Neural cell (in vitro differentiated cells): ENCODE measurements at regions not wholly inside any gene's neighbourhood (a gene's known extent, or its start where the extent isn't known, plus 50 kb on each side); places are given as distances from the start of the nearest gene placed in this dataset.

Experiments used
- H2AFZ ChIP-seq: fragments of 200-600, 300-800 bp; sonication (generic), shearing (Covaris generic); 2 replicates; pipeline ENCODE4 v1.6.0; 2014; ENCODE audit warnings: low read depth, mild to moderate bottlenecking, antibody characterized with exemption, low read length, moderate library complexity
- H3F3A ChIP-seq: fragments of 200-600 bp; shearing (Covaris generic); 2 replicates; pipeline ENCODE4 v1.6.1; 2016; ENCODE audit warnings: mild to moderate bottlenecking, moderate library complexity, mixed read lengths, antibody characterized with exemption, low read length; ENCODE audit not compliant: insufficient read depth, poor library complexity, severe bottlenecking
- H3K27ac ChIP-seq: fragments of 200-600, 300-800 bp; sonication (generic), shearing (Covaris generic); 2 replicates; pipeline ENCODE4 v1.5.1; 2014; ENCODE audit warnings: mild to moderate bottlenecking, low read length, moderate library complexity
- H3K27me3 ChIP-seq: fragments of 300-800, 200-600 bp; sonication (generic), shearing (Covaris generic); 2 replicates; pipeline ENCODE4 v1.6.0; 2014; ENCODE audit warnings: mild to moderate bottlenecking, low read depth, low read length, moderate library complexity; ENCODE audit not compliant: insufficient read depth
- H3K36me3 ChIP-seq: fragments of 300-800, 200-600 bp; sonication (generic), shearing (Covaris generic); 2 replicates; pipeline ENCODE4 v1.5.1; 2014; ENCODE audit warnings: mild to moderate bottlenecking, antibody characterized with exemption, low read length, moderate library complexity; ENCODE audit not compliant: insufficient read depth
- H3K4me2 ChIP-seq: fragments of 300-800, 200-600 bp; sonication (generic), shearing (Covaris generic); 2 replicates; pipeline ENCODE4 v1.6.0; 2014; ENCODE audit warnings: mild to moderate bottlenecking, low read length
- H3K4me3 ChIP-seq: fragments of 300-800, 200-600 bp; sonication (generic), shearing (Covaris generic); 2 replicates; pipeline ENCODE4 v1.5.1; 2014; ENCODE audit warnings: mild to moderate bottlenecking, low read length, moderate library complexity
- H3K79me2 ChIP-seq: fragments of 200-600 bp; shearing (Covaris generic); replicated peaks from 2 replicates; pipeline ENCODE4 v1.6.0; 2014; ENCODE audit warnings: mild to moderate bottlenecking, low read length, moderate library complexity; ENCODE audit not compliant: insufficient read depth
- H3K9ac ChIP-seq: fragments of 300-800, 200-600 bp; sonication (generic), shearing (Covaris generic); 2 replicates; pipeline ENCODE4 v1.6.1; 2016; ENCODE audit warnings: mild to moderate bottlenecking, low read length, mixed read lengths
- H3K9me2 ChIP-seq: fragments of 200-600 bp; shearing (Covaris generic); 2 replicates; pipeline ENCODE4 v1.6.1; 2016; ENCODE audit warnings: mild to moderate bottlenecking, low read length, mixed read lengths; ENCODE audit not compliant: insufficient read depth
- H3K9me3 ChIP-seq: fragments of 200-600, 300-800 bp; sonication (generic), shearing (Covaris generic); 2 replicates; pipeline ENCODE4 v1.6.1; 2016; ENCODE audit warnings: mild to moderate bottlenecking, mixed run types, low read length, moderate library complexity, mixed read lengths
- H4K20me1 ChIP-seq: fragments of 200-600 bp; shearing (Covaris generic); 2 replicates; pipeline ENCODE4 v1.6.1; 2016; ENCODE audit warnings: mild to moderate bottlenecking, mixed run types; ENCODE audit not compliant: insufficient read depth
- EP300 ChIP-seq: fragments of 450-650 bp; conservative IDR thresholded peaks from 2 replicates; pipeline ENCODE4 v1.6.1; 2014; ENCODE audit warnings: antibody characterized with exemption, mild to moderate bottlenecking, moderate library complexity; ENCODE audit not compliant: poor library complexity, severe bottlenecking
- EZH2 ChIP-seq: fragments of 200-600, 300-800 bp; shearing (Covaris generic), sonication (generic); IDR thresholded peaks from 2 replicates; pipeline ENCODE4 v1.6.1; 2014; ENCODE audit warnings: antibody characterized with exemption, low read length, borderline replicate concordance, mild to moderate bottlenecking; ENCODE audit not compliant: insufficient read depth, poor library complexity, severe bottlenecking
- MXI1 ChIP-seq: fragments of 450-650 bp; conservative IDR thresholded peaks from 2 replicates; pipeline ENCODE4 v1.6.1; 2014; ENCODE audit warnings: antibody characterized with exemption, mild to moderate bottlenecking; ENCODE audit not compliant: poor library complexity, severe bottlenecking
- POLR2AphosphoS5 ChIP-seq: IDR thresholded peaks from 2 replicates; pipeline ENCODE4 v1.6.1; 2012
- RAD21 ChIP-seq: fragments of 450-650 bp; conservative IDR thresholded peaks from 2 replicates; pipeline ENCODE4 v1.6.1; 2014; ENCODE audit warnings: antibody characterized with exemption, mild to moderate bottlenecking, moderate library complexity
- SMC3 ChIP-seq: fragments of 450-650 bp; conservative IDR thresholded peaks from 2 replicates; pipeline ENCODE4 v1.6.1; 2014; ENCODE audit warnings: antibody characterized with exemption, mild to moderate bottlenecking, moderate library complexity; ENCODE audit not compliant: poor library complexity
- TAF1 ChIP-seq: IDR thresholded peaks from 2 replicates; pipeline ENCODE4 v1.6.1; 2012; ENCODE audit warnings: low read depth
- TF ChIP-seq, protein P1 (sequence below): fragments of 450-650 bp; IDR thresholded peaks from 2 replicates; pipeline ENCODE4 v1.5.1; 2014; ENCODE audit warnings: antibody characterized with exemption, mild to moderate bottlenecking, moderate library complexity; ENCODE audit not compliant: poor library complexity, severe bottlenecking
- TF ChIP-seq, protein P2 (sequence below): IDR thresholded peaks from 2 replicates; pipeline ENCODE4 v1.6.1; 2012; ENCODE audit warnings: borderline replicate concordance

DNA sequence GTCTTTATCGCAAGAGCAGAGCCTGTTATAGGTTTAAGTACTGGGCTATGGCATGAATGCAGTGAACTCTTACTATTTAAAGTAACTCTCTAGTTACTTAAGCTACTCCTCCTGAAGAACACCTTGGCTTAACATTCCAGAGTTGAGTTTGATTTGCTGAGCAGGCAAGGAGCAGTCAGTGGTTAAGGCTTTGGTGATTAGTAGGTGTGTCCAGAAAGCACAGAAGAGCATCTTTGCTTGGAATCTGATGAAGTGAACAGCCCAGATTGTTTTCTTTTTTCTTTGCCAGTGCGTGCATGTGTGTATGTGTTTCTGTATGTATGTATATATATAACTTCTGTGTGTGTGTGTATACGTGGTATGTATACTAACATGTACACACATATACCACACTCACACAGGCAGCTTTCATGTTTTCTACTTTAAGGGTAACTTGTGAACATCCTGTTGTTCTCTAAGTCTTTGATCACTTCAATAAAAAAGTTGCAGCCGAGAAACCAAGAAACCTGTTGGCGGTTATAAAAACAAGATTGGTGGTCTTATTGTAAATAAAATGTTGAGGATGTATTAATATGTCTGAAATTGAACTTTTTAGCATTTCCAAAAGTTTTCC is 56.2 kb upstream of the TULP4 start:
- Histone ChIP-seq H3K36me3 (no peaks in the 10 kb centered on the region), H3K9ac (no peak overlapping the region), H3K4me2 (no peak overlapping the region), H3K9me2 (no peaks in the 10 kb centered on the region), H3K79me2 (peaks cover 59% of the 10 kb centered on the region), H3K27ac (no peak overlapping the region), H3F3A (no peaks in the 10 kb centered on the region), H3K4me3 (no peak overlapping the region), H4K20me1 (no peaks in the 10 kb centered on the region), H3K9me3 (no peaks in the 10 kb centered on the region), H3K27me3 (no peaks in the 10 kb centered on the region), H2AFZ (no peak overlapping the region)
- TF ChIP-seq MXI1 (no peak), EZH2 (no peak), POLR2AphosphoS5 (no peak), SMC3 (no peak), TAF1 (no peak), EP300 (no peak)
- TF ChIP-seq, protein P1, sequence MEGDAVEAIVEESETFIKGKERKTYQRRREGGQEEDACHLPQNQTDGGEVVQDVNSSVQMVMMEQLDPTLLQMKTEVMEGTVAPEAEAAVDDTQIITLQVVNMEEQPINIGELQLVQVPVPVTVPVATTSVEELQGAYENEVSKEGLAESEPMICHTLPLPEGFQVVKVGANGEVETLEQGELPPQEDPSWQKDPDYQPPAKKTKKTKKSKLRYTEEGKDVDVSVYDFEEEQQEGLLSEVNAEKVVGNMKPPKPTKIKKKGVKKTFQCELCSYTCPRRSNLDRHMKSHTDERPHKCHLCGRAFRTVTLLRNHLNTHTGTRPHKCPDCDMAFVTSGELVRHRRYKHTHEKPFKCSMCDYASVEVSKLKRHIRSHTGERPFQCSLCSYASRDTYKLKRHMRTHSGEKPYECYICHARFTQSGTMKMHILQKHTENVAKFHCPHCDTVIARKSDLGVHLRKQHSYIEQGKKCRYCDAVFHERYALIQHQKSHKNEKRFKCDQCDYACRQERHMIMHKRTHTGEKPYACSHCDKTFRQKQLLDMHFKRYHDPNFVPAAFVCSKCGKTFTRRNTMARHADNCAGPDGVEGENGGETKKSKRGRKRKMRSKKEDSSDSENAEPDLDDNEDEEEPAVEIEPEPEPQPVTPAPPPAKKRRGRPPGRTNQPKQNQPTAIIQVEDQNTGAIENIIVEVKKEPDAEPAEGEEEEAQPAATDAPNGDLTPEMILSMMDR: no peak

DNA sequence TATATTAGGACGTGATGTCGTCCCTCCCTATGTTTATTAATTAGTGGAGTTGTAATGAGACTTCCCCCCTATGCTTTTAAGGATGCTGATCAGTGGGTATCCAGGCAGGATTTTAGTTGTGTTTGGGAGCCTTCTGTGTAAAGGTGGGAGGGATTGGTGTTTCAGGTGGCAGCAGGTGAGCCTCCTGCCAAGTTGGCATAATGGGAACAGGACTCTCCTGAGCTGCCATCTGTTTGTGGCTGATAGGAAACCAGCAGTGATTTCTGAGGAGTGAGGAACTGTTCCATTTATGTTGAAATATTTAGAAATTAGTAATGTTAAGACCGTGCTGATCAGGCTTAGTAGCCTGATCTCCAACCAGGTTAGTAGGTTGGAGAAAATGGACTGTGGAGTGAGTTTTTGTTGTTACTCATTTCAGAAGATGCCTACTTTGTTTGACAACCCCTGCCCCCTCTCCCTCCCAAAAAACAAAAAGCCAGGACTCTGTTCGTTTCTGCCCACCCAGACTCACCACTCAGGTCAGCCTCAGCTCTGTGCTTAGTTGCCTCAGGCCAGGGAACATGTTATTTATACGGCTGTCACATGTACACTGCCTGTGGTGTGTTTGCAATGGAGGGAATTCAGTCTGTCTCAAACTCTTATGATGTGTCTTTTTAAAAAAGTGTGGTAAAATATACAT is 55.4 kb upstream of the TULP4 start:
- Histone ChIP-seq H3K9me3 (no peaks in the 10 kb centered on the region), H3K36me3 (no peaks in the 10 kb centered on the region), H2AFZ (no peak overlapping the region), H3K9me2 (no peaks in the 10 kb centered on the region), H4K20me1 (no peaks in the 10 kb centered on the region), H3K79me2 (peaks cover 52% of the 10 kb centered on the region), H3K27me3 (no peaks in the 10 kb centered on the region), H3K4me2 (no peak overlapping the region), H3K9ac (no peak overlapping the region), H3K4me3 (no peak overlapping the region), H3K27ac (no peak overlapping the region), H3F3A (no peaks in the 10 kb centered on the region)
- TF ChIP-seq, protein P2, sequence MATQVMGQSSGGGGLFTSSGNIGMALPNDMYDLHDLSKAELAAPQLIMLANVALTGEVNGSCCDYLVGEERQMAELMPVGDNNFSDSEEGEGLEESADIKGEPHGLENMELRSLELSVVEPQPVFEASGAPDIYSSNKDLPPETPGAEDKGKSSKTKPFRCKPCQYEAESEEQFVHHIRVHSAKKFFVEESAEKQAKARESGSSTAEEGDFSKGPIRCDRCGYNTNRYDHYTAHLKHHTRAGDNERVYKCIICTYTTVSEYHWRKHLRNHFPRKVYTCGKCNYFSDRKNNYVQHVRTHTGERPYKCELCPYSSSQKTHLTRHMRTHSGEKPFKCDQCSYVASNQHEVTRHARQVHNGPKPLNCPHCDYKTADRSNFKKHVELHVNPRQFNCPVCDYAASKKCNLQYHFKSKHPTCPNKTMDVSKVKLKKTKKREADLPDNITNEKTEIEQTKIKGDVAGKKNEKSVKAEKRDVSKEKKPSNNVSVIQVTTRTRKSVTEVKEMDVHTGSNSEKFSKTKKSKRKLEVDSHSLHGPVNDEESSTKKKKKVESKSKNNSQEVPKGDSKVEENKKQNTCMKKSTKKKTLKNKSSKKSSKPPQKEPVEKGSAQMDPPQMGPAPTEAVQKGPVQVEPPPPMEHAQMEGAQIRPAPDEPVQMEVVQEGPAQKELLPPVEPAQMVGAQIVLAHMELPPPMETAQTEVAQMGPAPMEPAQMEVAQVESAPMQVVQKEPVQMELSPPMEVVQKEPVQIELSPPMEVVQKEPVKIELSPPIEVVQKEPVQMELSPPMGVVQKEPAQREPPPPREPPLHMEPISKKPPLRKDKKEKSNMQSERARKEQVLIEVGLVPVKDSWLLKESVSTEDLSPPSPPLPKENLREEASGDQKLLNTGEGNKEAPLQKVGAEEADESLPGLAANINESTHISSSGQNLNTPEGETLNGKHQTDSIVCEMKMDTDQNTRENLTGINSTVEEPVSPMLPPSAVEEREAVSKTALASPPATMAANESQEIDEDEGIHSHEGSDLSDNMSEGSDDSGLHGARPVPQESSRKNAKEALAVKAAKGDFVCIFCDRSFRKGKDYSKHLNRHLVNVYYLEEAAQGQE: no peak

DNA sequence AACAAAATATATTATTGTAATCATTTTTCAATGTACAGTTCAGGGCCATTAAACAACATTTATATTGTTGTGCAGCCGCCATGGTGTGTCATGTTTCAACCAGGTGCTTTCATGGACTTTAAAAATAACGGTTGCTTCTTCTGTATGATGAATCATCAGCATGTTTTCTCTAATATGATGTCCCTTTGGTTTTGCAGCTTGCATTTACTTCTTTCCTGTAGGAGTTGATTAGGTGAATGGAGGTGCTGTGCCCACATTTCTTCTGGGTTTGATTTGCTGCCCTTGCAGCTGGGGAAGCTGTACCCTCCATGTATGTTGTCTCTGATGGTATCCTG is 54.9 kb upstream of the TULP4 start:
- H3K9me3 ChIP-seq: no peaks in the 10 kb centered on the region
- H3K9ac ChIP-seq: no peak overlapping the region
- H4K20me1 ChIP-seq: no peaks in the 10 kb centered on the region
- no peaks in the 10 kb centered on the region for H3F3A ChIP-seq
- H3K27ac ChIP-seq: no peak overlapping the region
- H2AFZ ChIP-seq: no peak overlapping the region
- peaks cover 49% of the 10 kb centered on the region for H3K79me2 ChIP-seq
- no peak overlapping the region for H3K4me3 ChIP-seq
- H3K27me3 ChIP-seq: no peaks in the 10 kb centered on the region
- no peaks in the 10 kb centered on the region for H3K36me3 ChIP-seq
- TF ChIP-seq MXI1 (no peak), EZH2 (no peak), POLR2AphosphoS5 (no peak), RAD21 (no peak), TAF1 (no peak), EP300 (no peak), SMC3 (no peak)
- TF ChIP-seq, protein P2: no peak
- TF ChIP-seq, protein P1: no peak
- no peaks in the 10 kb centered on the region for H3K9me2 ChIP-seq
- H3K4me2 ChIP-seq: no peak overlapping the region
